HEK293T (cell line): ENCODE measurements at regions not wholly inside any gene's neighbourhood (a gene's known extent, or its start where the extent isn't known, plus 50 kb on each side); places are given as distances from the start of the nearest gene placed in this dataset.

Experiments
- ARNT ChIP-seq: fragments of 450-650 bp; IDR thresholded peaks from 2 replicates; pipeline ENCODE4 v1.6.1; 2017; ENCODE audit warnings: mild to moderate bottlenecking
- BHLHE40 ChIP-seq: fragments of 450-650 bp; IDR thresholded peaks from 2 replicates; pipeline ENCODE4 v1.6.1; 2016; ENCODE audit warnings: mild to moderate bottlenecking, moderate library complexity, borderline replicate concordance
- CTBP1 ChIP-seq: fragments of 450-650 bp; IDR thresholded peaks from 2 replicates; pipeline ENCODE4 v1.6.1; 2016; ENCODE audit warnings: borderline replicate concordance
- ELF4 ChIP-seq: fragments of 450-650 bp; IDR thresholded peaks from 2 replicates; pipeline ENCODE4 v1.6.1; 2017; ENCODE audit warnings: antibody characterized with exemption
- FOXK2 ChIP-seq: fragments of 450-650 bp; IDR thresholded peaks from 2 replicates; pipeline ENCODE4 v1.6.1; 2016; ENCODE audit warnings: mild to moderate bottlenecking
- FOXM1 ChIP-seq: fragments of 450-650 bp; IDR thresholded peaks from 2 replicates; pipeline ENCODE4 v1.6.1; 2017; ENCODE audit warnings: mild to moderate bottlenecking, borderline replicate concordance
- LEF1 ChIP-seq: fragments of 450-650 bp; IDR thresholded peaks from 2 replicates; pipeline ENCODE4 v1.6.1; 2017; ENCODE audit warnings: mild to moderate bottlenecking, borderline replicate concordance
- SUZ12 ChIP-seq: fragments of 450-650 bp; IDR thresholded peaks from 2 replicates; pipeline ENCODE4 v1.6.1; 2016; ENCODE audit warnings: mild to moderate bottlenecking

GRCh38 chr20:20781029-20781428 is 68.6 kb upstream of the RALGAPA2 start:
- TF ChIP-seq FOXM1 (no peak), ELF4 (no peak), BHLHE40 (no peak), SUZ12 (no peak), CTBP1 (no peak), FOXK2 (no peak), ARNT (no peak), LEF1 (no peak)
